WTC11 (cell line): ENCODE measurements at regions not wholly inside any gene's neighbourhood (a gene's known extent, or its start where the extent isn't known, plus 50 kb on each side); places are given as distances from the start of the nearest gene placed in this dataset.

ENCODE experiments used
- ATAC-seq: fragments of 200-7000 bp; cut with Tn5 transposase; 2 replicates; pipeline ENCODE4 v1.10.0; 2021; ENCODE audit warnings: mild to moderate bottlenecking, moderate library complexity
- CTCF ChIA-PET: fragments of 300-600 bp; sonication (Branson Sonifier 250); formaldehyde crosslinking; loops from one replicate; lab custom pipeline; 2021; ENCODE audit warnings: antibody characterized with exemption; lab: Charles Lee
- POLR2A ChIA-PET: fragments of 350-600 bp; sonication (Branson Sonifier 250); formaldehyde crosslinking; loops from one replicate; lab custom pipeline; 2021; ENCODE audit warnings: antibody characterized with exemption; lab: Charles Lee
- DNase-seq: peaks from one replicate; pipeline ENCODE4 v3.0.0; 2021; ENCODE audit warnings: low spot score
- H3K27ac Mint-ChIP-seq: 2 replicates; pipeline ENCODE4 v1.8.0; 2021; ENCODE audit warnings: mixed read lengths
- H3K27me3 Mint-ChIP-seq: 2 replicates; pipeline ENCODE4 v1.8.0; 2021; ENCODE audit warnings: low read depth, mild to moderate bottlenecking, moderate library complexity, mixed read lengths
- H3K36me3 Mint-ChIP-seq: 2 replicates; pipeline ENCODE4 v1.8.0; 2021; ENCODE audit warnings: mixed read lengths
- H3K4me1 Mint-ChIP-seq: 2 replicates; pipeline ENCODE4 v1.8.0; 2022; ENCODE audit warnings: mixed read lengths
- H3K4me3 Mint-ChIP-seq: 2 replicates; pipeline ENCODE4 v1.8.0; 2021; ENCODE audit warnings: mild to moderate bottlenecking, moderate library complexity, mixed read lengths
- H3K9me3 Mint-ChIP-seq: 2 replicates; pipeline ENCODE4 v1.8.0; 2021; ENCODE audit warnings: mixed read lengths
- ATF6 ChIP-seq: sonication (generic); formaldehyde crosslinking; IDR thresholded peaks from 2 replicates; pipeline ENCODE4 v1.8.1; 2023; ENCODE audit warnings: mild to moderate bottlenecking, missing genetic modification reagents
- CTCF ChIP-seq: fragments of 200-600 bp; IDR thresholded peaks from 2 replicates; pipeline ENCODE4 v1.8.0; 2022; ENCODE audit warnings: antibody characterized with exemption
- E2F4 ChIP-seq: sonication (generic); formaldehyde crosslinking; IDR thresholded peaks from 2 replicates; pipeline ENCODE4 v1.8.1; 2022; ENCODE audit warnings: low read depth, mild to moderate bottlenecking, moderate library complexity, missing genetic modification reagents, borderline replicate concordance
- EMX1 ChIP-seq: fragments of 250-450 bp; sonication (Bioruptor Pico); IDR thresholded peaks from 2 replicates; pipeline ENCODE4 v1.8.0; 2021; ENCODE audit warnings: mild to moderate bottlenecking
- ETV6 ChIP-seq: sonication (generic); formaldehyde crosslinking; IDR thresholded peaks from 2 replicates; pipeline ENCODE4 v1.8.1; 2022; ENCODE audit warnings: mild to moderate bottlenecking, missing genetic modification reagents
- FOXK1 ChIP-seq: sonication (generic); formaldehyde crosslinking; IDR thresholded peaks from 2 replicates; pipeline ENCODE4 v1.8.0; 2022; ENCODE audit warnings: mild to moderate bottlenecking, moderate library complexity, missing genetic modification reagents
- MYBL2 ChIP-seq: sonication (generic); formaldehyde crosslinking; IDR thresholded peaks from 2 replicates; pipeline ENCODE4 v1.8.1; 2023; ENCODE audit warnings: mild to moderate bottlenecking, moderate library complexity, missing genetic modification reagents
- NR3C1 ChIP-seq: sonication (generic); formaldehyde crosslinking; conservative IDR thresholded peaks from 2 replicates; pipeline ENCODE4 v1.8.1; 2023; ENCODE audit warnings: low read depth, mild to moderate bottlenecking, missing genetic modification reagents
- SOX15 ChIP-seq: fragments of 250-450 bp; sonication (Bioruptor Pico); IDR thresholded peaks from 2 replicates; pipeline ENCODE4 v1.9.0; 2021; ENCODE audit warnings: mild to moderate bottlenecking
- ZBTB21 ChIP-seq: sonication (generic); formaldehyde crosslinking; IDR thresholded peaks from 2 replicates; pipeline ENCODE4 v1.8.1; 2023; ENCODE audit warnings: mild to moderate bottlenecking, missing genetic modification reagents, borderline replicate concordance
- ZNF138 ChIP-seq: sonication (generic); formaldehyde crosslinking; conservative IDR thresholded peaks from 2 replicates; pipeline ENCODE4 v1.8.1; 2022; ENCODE audit warnings: mild to moderate bottlenecking, moderate library complexity, missing genetic modification reagents
- ZNF317 ChIP-seq: sonication (generic); formaldehyde crosslinking; IDR thresholded peaks from 2 replicates; pipeline ENCODE4 v1.8.1; 2023; ENCODE audit warnings: low read depth, mild to moderate bottlenecking, moderate library complexity, missing genetic modification reagents, borderline replicate concordance
- TF ChIP-seq, protein P1 (sequence below): sonication (generic); formaldehyde crosslinking; IDR thresholded peaks from 2 replicates; pipeline ENCODE4 v1.8.1; 2022; ENCODE audit warnings: low read depth, missing genetic modification reagents, borderline replicate concordance
- TF ChIP-seq, protein P2 (sequence below): fragments of 250-450 bp; sonication (Bioruptor Pico); IDR thresholded peaks from 2 replicates; pipeline ENCODE4 v1.8.0; 2021; ENCODE audit warnings: mild to moderate bottlenecking
- TF ChIP-seq, protein P3 (sequence below): sonication (generic); formaldehyde crosslinking; IDR thresholded peaks from 2 replicates; pipeline ENCODE4 v1.8.1; 2022; ENCODE audit warnings: mild to moderate bottlenecking, moderate library complexity, missing genetic modification reagents
- TF ChIP-seq, protein P4 (sequence below): sonication (generic); formaldehyde crosslinking; IDR thresholded peaks from 2 replicates; pipeline ENCODE4 v1.8.0; 2023; ENCODE audit warnings: missing genetic modification reagents
- TF ChIP-seq, protein P5 (sequence below): sonication (generic); formaldehyde crosslinking; IDR thresholded peaks from 2 replicates; pipeline ENCODE4 v1.8.0; 2022; ENCODE audit warnings: mild to moderate bottlenecking, missing genetic modification reagents
- TF ChIP-seq, protein P6 (sequence below): sonication (generic); formaldehyde crosslinking; IDR thresholded peaks from 2 replicates; pipeline ENCODE4 v1.8.0; 2022; ENCODE audit warnings: mild to moderate bottlenecking, missing genetic modification reagents
- TF ChIP-seq, protein P7 (sequence below): sonication (generic); formaldehyde crosslinking; IDR thresholded peaks from 2 replicates; pipeline ENCODE4 v1.8.0; 2023; ENCODE audit warnings: mild to moderate bottlenecking, missing genetic modification reagents

DNA sequence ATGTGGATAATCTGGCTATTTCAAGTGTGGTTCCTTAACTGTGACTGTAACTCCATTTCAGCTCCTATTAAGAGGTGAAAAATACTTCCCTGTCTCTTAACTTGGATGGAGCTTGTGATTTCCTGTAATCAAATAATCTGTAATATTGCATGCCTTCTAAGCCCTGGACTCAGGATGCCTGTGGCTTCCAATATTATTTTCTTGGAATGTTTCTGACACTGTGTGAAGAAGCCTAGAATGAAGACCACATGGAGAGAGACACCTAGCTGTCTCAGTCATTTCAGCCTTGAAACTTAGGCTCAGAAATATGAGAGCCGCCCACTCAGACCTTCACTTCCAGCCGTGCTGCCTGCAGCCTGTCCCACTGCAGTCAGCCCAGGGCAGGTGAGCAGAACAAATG is 544.3 kb downstream of the TRIML1 start (continued):
- TF ChIP-seq ZBTB21 (CRISPR knock-in tag) (no peak), E2F4 (no peak), MYBL2 (CRISPR knock-in tag) (no peak)
- TF ChIP-seq, protein P1, sequence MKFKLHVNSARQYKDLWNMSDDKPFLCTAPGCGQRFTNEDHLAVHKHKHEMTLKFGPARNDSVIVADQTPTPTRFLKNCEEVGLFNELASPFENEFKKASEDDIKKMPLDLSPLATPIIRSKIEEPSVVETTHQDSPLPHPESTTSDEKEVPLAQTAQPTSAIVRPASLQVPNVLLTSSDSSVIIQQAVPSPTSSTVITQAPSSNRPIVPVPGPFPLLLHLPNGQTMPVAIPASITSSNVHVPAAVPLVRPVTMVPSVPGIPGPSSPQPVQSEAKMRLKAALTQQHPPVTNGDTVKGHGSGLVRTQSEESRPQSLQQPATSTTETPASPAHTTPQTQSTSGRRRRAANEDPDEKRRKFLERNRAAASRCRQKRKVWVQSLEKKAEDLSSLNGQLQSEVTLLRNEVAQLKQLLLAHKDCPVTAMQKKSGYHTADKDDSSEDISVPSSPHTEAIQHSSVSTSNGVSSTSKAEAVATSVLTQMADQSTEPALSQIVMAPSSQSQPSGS: no peak
- TF ChIP-seq, protein P2, sequence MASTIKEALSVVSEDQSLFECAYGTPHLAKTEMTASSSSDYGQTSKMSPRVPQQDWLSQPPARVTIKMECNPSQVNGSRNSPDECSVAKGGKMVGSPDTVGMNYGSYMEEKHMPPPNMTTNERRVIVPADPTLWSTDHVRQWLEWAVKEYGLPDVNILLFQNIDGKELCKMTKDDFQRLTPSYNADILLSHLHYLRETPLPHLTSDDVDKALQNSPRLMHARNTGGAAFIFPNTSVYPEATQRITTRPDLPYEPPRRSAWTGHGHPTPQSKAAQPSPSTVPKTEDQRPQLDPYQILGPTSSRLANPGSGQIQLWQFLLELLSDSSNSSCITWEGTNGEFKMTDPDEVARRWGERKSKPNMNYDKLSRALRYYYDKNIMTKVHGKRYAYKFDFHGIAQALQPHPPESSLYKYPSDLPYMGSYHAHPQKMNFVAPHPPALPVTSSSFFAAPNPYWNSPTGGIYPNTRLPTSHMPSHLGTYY (CRISPR knock-in tag): no peak
- TF ChIP-seq, protein P3, sequence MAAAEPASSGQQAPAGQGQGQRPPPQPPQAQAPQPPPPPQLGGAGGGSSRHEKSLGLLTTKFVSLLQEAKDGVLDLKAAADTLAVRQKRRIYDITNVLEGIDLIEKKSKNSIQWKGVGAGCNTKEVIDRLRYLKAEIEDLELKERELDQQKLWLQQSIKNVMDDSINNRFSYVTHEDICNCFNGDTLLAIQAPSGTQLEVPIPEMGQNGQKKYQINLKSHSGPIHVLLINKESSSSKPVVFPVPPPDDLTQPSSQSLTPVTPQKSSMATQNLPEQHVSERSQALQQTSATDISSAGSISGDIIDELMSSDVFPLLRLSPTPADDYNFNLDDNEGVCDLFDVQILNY (CRISPR knock-in tag): no peak

- CTCF ChIA-PET: no interaction called here
- H3K4me3 Mint-ChIP-seq: no peak overlapping the region
- ATAC-seq (no peak), DNase-seq (no peak)
- POLR2A ChIA-PET: no interaction called here
- no peaks in the 10 kb centered on the region for H3K27me3 Mint-ChIP-seq
- H3K4me1 Mint-ChIP-seq: no peaks in the 10 kb centered on the region; the same call in 1 of the 2 replicates
- H3K36me3 Mint-ChIP-seq: no peaks in the 10 kb centered on the region
- no peak overlapping the region for H3K27ac Mint-ChIP-seq
- peaks cover 5% of the 10 kb centered on the region for H3K9me3 Mint-ChIP-seq
- TF ChIP-seq ZNF317 (CRISPR knock-in tag) (no peak), CTCF (no peak), ATF6 (no peak), ZBTB21 (CRISPR knock-in tag) (no peak), EMX1 (CRISPR knock-in tag) (no peak), ETV6 (CRISPR knock-in tag) (no peak), NR3C1 (CRISPR knock-in tag) (no peak), SOX15 (no peak), E2F4 (no peak), FOXK1 (no peak), ZNF138 (CRISPR knock-in tag) (no peak)
- TF ChIP-seq, protein P4, sequence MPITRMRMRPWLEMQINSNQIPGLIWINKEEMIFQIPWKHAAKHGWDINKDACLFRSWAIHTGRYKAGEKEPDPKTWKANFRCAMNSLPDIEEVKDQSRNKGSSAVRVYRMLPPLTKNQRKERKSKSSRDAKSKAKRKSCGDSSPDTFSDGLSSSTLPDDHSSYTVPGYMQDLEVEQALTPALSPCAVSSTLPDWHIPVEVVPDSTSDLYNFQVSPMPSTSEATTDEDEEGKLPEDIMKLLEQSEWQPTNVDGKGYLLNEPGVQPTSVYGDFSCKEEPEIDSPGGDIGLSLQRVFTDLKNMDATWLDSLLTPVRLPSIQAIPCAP (CRISPR knock-in tag): no peak
- TF ChIP-seq, protein P5, sequence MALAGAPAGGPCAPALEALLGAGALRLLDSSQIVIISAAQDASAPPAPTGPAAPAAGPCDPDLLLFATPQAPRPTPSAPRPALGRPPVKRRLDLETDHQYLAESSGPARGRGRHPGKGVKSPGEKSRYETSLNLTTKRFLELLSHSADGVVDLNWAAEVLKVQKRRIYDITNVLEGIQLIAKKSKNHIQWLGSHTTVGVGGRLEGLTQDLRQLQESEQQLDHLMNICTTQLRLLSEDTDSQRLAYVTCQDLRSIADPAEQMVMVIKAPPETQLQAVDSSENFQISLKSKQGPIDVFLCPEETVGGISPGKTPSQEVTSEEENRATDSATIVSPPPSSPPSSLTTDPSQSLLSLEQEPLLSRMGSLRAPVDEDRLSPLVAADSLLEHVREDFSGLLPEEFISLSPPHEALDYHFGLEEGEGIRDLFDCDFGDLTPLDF (CRISPR knock-in tag): no peak
- TF ChIP-seq, protein P6, sequence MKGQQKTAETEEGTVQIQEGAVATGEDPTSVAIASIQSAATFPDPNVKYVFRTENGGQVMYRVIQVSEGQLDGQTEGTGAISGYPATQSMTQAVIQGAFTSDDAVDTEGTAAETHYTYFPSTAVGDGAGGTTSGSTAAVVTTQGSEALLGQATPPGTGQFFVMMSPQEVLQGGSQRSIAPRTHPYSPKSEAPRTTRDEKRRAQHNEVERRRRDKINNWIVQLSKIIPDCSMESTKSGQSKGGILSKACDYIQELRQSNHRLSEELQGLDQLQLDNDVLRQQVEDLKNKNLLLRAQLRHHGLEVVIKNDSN (CRISPR knock-in tag): no peak
- TF ChIP-seq, protein P7, sequence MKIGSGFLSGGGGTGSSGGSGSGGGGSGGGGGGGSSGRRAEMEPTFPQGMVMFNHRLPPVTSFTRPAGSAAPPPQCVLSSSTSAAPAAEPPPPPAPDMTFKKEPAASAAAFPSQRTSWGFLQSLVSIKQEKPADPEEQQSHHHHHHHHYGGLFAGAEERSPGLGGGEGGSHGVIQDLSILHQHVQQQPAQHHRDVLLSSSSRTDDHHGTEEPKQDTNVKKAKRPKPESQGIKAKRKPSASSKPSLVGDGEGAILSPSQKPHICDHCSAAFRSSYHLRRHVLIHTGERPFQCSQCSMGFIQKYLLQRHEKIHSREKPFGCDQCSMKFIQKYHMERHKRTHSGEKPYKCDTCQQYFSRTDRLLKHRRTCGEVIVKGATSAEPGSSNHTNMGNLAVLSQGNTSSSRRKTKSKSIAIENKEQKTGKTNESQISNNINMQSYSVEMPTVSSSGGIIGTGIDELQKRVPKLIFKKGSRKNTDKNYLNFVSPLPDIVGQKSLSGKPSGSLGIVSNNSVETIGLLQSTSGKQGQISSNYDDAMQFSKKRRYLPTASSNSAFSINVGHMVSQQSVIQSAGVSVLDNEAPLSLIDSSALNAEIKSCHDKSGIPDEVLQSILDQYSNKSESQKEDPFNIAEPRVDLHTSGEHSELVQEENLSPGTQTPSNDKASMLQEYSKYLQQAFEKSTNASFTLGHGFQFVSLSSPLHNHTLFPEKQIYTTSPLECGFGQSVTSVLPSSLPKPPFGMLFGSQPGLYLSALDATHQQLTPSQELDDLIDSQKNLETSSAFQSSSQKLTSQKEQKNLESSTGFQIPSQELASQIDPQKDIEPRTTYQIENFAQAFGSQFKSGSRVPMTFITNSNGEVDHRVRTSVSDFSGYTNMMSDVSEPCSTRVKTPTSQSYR (CRISPR knock-in tag): no peak
These were observed 549.7 kb downstream of the TRIML1 start for GRCh38 chr4:188688956-188689355.
